Testis (tissue), 2 donors: ENCODE measurements at regions not wholly inside any gene's neighbourhood (a gene's known extent, or its start where the extent isn't known, plus 50 kb on each side); places are given as distances from the start of the nearest gene placed in this dataset.

Experiments used
- POLR2A ChIP-seq: fragments of 450-650 bp; IDR thresholded peaks from one replicate; pipeline ENCODE4 v1.6.1; 2017; ENCODE audit warnings: antibody characterized with exemption, mild to moderate bottlenecking, moderate library complexity
- TF ChIP-seq, protein P1 (sequence below), 3 experiments: fragments of 450-650 bp in 2 of 3; fragments of 200-600 bp in 1 of 3; sonication (generic) in 1 of 3; IDR thresholded peaks; one replicate each; pipeline ENCODE4 v1.5.1; 2016 to 2019; ENCODE audit warnings: antibody characterized with exemption in 3 of 3, mild to moderate bottlenecking in 2 of 3, moderate library complexity in 1 of 3

GRCh38 chr6:163941624-163941976 is 527.1 kb downstream of the QKI start:
- TF ChIP-seq, protein P1, sequence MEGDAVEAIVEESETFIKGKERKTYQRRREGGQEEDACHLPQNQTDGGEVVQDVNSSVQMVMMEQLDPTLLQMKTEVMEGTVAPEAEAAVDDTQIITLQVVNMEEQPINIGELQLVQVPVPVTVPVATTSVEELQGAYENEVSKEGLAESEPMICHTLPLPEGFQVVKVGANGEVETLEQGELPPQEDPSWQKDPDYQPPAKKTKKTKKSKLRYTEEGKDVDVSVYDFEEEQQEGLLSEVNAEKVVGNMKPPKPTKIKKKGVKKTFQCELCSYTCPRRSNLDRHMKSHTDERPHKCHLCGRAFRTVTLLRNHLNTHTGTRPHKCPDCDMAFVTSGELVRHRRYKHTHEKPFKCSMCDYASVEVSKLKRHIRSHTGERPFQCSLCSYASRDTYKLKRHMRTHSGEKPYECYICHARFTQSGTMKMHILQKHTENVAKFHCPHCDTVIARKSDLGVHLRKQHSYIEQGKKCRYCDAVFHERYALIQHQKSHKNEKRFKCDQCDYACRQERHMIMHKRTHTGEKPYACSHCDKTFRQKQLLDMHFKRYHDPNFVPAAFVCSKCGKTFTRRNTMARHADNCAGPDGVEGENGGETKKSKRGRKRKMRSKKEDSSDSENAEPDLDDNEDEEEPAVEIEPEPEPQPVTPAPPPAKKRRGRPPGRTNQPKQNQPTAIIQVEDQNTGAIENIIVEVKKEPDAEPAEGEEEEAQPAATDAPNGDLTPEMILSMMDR (IDR thresholded peaks at IDR 0.05): no peak
- no peak for TF ChIP-seq POLR2A
